ENCODE measurements at regions not wholly inside any gene's neighbourhood (a gene's known extent, or its start where the extent isn't known, plus 50 kb on each side); places are given as distances from the start of the nearest gene placed in this dataset.
"Not testable (repeated sequence)": the region's sequence is repeated elsewhere in the genome, so short reads cannot be mapped to it uniquely, and the experiment has no call there.

DNA sequence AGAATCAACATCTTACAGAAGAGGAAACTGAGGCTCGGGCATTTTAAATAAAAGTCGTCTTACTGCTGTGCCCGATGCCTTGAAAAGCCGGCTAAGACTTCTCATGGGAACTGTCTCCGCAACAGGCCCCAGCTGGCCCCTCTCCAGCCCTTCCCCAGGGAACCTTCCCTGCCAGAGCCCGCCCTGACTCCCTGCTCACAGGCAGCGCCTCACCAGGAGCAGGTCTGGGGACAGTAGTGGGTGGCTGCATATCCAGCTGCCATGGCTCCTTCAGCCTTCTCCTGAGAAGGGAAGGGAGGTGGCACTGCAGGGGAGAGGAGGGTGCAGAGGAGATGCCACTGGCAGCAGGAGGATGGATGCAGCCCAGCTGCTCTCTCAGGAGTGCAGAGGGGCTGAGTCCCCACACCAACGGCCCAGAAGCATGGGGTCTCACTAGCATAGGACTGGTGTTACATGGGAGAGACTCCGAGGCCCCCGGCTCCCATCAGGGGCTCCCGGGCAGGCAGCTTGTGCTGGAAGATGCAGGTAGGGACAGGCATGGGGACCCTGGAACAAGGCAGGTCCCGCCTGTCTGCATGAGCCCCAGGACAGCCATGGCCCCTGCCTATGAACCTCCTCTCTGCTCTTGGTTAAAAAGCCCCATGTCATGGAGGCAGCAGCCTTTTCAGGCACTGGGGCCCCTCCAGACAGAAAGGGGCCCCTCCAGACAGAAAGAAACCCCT is 216.4 kb upstream of the SGCG start:
- no peak overlapping the region for H2AFZ ChIP-seq (ENCODE audit: low read depth, low read length)
- H3K79me2 ChIP-seq (ENCODE audit: insufficient read depth, low read length), result no peaks in the 10 kb centered on the region
- H3K4me3 ChIP-seq (ENCODE audit: insufficient read depth, low read depth, low read length), result no peak overlapping the region
- no peaks in the 10 kb centered on the region for H4K20me1 ChIP-seq (ENCODE audit: insufficient read depth, low read length)
- TF ChIP-seq EZH2 (IDR thresholded peaks at IDR 0.05; ENCODE audit: insufficient read depth, low read length), result no peak
- TF ChIP-seq, protein P1, sequence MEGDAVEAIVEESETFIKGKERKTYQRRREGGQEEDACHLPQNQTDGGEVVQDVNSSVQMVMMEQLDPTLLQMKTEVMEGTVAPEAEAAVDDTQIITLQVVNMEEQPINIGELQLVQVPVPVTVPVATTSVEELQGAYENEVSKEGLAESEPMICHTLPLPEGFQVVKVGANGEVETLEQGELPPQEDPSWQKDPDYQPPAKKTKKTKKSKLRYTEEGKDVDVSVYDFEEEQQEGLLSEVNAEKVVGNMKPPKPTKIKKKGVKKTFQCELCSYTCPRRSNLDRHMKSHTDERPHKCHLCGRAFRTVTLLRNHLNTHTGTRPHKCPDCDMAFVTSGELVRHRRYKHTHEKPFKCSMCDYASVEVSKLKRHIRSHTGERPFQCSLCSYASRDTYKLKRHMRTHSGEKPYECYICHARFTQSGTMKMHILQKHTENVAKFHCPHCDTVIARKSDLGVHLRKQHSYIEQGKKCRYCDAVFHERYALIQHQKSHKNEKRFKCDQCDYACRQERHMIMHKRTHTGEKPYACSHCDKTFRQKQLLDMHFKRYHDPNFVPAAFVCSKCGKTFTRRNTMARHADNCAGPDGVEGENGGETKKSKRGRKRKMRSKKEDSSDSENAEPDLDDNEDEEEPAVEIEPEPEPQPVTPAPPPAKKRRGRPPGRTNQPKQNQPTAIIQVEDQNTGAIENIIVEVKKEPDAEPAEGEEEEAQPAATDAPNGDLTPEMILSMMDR (IDR thresholded peaks at IDR 0.05; ENCODE audit: insufficient read depth, low read depth, low read length), result no peak
- no peak overlapping the region for H3K4me2 ChIP-seq (ENCODE audit: low read length)
- Mint-ChIP-seq H3K27me3 (ENCODE audit: low read depth, unreplicated experiment) (peaks cover 28% of the 10 kb centered on the region), H3K4me1 (ENCODE audit: low read depth, unreplicated experiment) (peaks cover 2% of the 10 kb centered on the region), H3K36me3 (ENCODE audit: low read depth, unreplicated experiment) (no peaks in the 10 kb centered on the region), H3K9me3 (ENCODE audit: unreplicated experiment) (no peaks in the 10 kb centered on the region), H3K4me3 (ENCODE audit: unreplicated experiment) (no peak overlapping the region), H3K27ac (ENCODE audit: unreplicated experiment) (no peak overlapping the region)
- H3K4me1 ChIP-seq (ENCODE audit: insufficient read depth, low read length), result no peaks in the 10 kb centered on the region
- no peaks in the 10 kb centered on the region for H3K27me3 ChIP-seq (ENCODE audit: insufficient read depth, low read length)
- H3K36me3 ChIP-seq (ENCODE audit: insufficient read depth, low read length), result no peaks in the 10 kb centered on the region
- no peak overlapping the region for H3K27ac ChIP-seq (ENCODE audit: low read depth, low read length)
- DNase-seq (ENCODE audit: low read depth), result no peak
- no peak overlapping the region for H3K9ac ChIP-seq (ENCODE audit: low read length)
- no peaks in the 10 kb centered on the region for H3K9me3 ChIP-seq (ENCODE audit: insufficient read depth, low read depth, low read length)
- FAIRE-seq, result no peak

DNA sequence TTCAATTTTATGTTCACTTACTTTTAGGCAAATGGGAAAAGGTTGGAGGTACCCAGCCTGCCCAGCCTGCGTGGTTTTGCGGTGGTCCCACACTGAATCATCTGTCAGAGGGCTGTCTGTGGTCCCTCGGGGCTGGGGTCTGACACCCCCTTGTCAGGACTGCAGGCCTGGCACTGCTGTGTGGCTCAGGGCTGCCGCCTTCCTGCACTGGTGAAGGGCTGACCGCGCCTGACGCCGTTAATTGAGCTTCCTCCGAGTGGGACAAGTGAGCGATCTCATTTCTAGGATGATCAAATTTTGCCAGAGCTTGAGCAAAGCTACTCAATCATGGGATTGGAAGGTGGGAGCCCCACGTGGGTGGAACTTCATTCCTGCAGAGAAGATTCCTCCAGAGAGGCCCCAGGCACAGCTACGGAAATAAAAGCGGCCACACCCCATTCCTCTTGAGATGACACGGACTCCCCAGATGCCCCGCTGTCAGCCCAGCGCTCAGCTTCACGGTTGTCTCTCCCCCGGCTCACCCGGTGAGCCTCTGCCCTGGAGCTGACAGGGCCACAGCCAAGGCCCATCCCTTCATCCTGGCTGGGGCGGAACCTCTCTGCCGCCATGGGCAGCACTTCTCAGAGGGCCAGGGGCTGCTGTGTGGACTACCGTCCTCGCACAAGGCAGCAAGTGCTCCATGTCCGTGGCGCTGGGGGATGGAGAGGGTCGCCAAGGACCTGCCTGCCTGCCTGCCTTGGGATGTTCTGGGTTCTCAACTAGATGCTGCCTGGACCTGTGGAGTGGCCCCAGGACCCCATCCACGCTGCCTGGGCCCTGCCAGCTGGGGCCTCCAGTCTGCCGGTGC is 215.5 kb upstream of the SGCG start:
- FAIRE-seq; H3K79me2 ChIP-seq (ENCODE audit: insufficient read depth, low read length); H3K9ac ChIP-seq (ENCODE audit: low read length); H3K4me2 ChIP-seq (ENCODE audit: low read length); H3K4me1 Mint-ChIP-seq (ENCODE audit: low read depth, unreplicated experiment); H4K20me1 ChIP-seq (ENCODE audit: insufficient read depth, low read length); H3K36me3 Mint-ChIP-seq (ENCODE audit: low read depth, unreplicated experiment); H3K27ac ChIP-seq (ENCODE audit: low read depth, low read length); H3K9me3 Mint-ChIP-seq (ENCODE audit: unreplicated experiment); H3K4me3 ChIP-seq (ENCODE audit: insufficient read depth, low read depth, low read length); H3K27ac Mint-ChIP-seq (ENCODE audit: unreplicated experiment); H3K9me3 ChIP-seq (ENCODE audit: insufficient read depth, low read depth, low read length); H3K4me1 ChIP-seq (ENCODE audit: insufficient read depth, low read length); H3K27me3 ChIP-seq (ENCODE audit: insufficient read depth, low read length); DNase-seq (ENCODE audit: low read depth); H3K4me3 Mint-ChIP-seq (ENCODE audit: unreplicated experiment); H3K36me3 ChIP-seq (ENCODE audit: insufficient read depth, low read length); H2AFZ ChIP-seq (ENCODE audit: low read depth, low read length): not testable (repeated sequence)
- peaks cover 31% of the 10 kb centered on the region for H3K27me3 Mint-ChIP-seq (ENCODE audit: low read depth, unreplicated experiment)

DNA sequence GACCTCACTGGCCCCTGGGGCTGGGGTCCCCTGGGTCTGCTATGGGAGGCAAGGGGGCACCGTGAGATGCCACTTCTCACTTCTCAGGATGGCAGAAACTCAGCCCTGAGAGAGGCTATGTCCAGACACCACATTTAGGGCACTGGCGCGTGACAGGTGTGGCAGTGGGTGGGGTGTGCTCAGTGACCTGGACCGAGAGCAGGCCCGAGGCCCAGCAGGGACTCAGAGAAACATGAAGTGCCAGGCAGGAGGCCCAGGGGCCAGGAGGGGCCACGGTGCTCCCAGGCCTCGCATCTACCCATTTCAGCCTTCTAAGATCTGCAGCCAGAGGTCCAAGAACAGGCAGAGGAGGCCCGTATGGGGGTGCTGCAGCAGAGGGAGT is 214.9 kb upstream of the SGCG start:
- FAIRE-seq; H3K4me1 ChIP-seq (ENCODE audit: insufficient read depth, low read length); H3K9me3 ChIP-seq (ENCODE audit: insufficient read depth, low read depth, low read length); H3K36me3 Mint-ChIP-seq (ENCODE audit: low read depth, unreplicated experiment); H4K20me1 ChIP-seq (ENCODE audit: insufficient read depth, low read length); H3K27ac ChIP-seq (ENCODE audit: low read depth, low read length); H3K4me2 ChIP-seq (ENCODE audit: low read length); H3K27ac Mint-ChIP-seq (ENCODE audit: unreplicated experiment); H3K36me3 ChIP-seq (ENCODE audit: insufficient read depth, low read length); H3K4me1 Mint-ChIP-seq (ENCODE audit: low read depth, unreplicated experiment); H3K4me3 Mint-ChIP-seq (ENCODE audit: unreplicated experiment); H3K9me3 Mint-ChIP-seq (ENCODE audit: unreplicated experiment); H3K9ac ChIP-seq (ENCODE audit: low read length); H3K27me3 ChIP-seq (ENCODE audit: insufficient read depth, low read length); DNase-seq (ENCODE audit: low read depth); H3K79me2 ChIP-seq (ENCODE audit: insufficient read depth, low read length); H2AFZ ChIP-seq (ENCODE audit: low read depth, low read length); H3K4me3 ChIP-seq (ENCODE audit: insufficient read depth, low read depth, low read length): not testable (repeated sequence)
- peaks cover 33% of the 10 kb centered on the region for H3K27me3 Mint-ChIP-seq (ENCODE audit: low read depth, unreplicated experiment)

DNA sequence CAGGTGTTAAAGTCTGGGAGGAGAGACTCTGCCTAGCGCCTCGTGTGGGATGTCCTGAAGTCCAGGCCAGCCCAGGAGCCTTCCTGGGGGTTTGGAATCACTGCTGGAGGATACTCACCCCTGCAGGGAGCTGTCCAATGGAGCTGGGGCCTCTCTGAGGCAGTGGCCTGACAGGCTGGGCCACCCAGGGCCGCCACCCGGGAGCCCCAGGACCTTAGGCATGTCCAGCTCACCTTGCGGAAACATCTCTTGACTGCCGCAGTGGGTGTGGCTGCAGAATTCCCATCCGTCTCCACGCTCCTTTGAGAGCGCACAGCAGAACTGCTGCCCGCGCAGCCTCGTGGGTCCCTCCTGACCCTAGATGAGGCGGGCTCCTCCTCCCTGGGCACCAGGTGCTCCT is 214.0 kb upstream of the SGCG start:
- H3K9ac ChIP-seq (ENCODE audit: low read length); H3K27me3 ChIP-seq (ENCODE audit: insufficient read depth, low read length); H3K4me3 Mint-ChIP-seq (ENCODE audit: unreplicated experiment); H3K27ac Mint-ChIP-seq (ENCODE audit: unreplicated experiment); H3K79me2 ChIP-seq (ENCODE audit: insufficient read depth, low read length); H4K20me1 ChIP-seq (ENCODE audit: insufficient read depth, low read length); H3K9me3 ChIP-seq (ENCODE audit: insufficient read depth, low read depth, low read length); H3K4me3 ChIP-seq (ENCODE audit: insufficient read depth, low read depth, low read length); H3K9me3 Mint-ChIP-seq (ENCODE audit: unreplicated experiment); H2AFZ ChIP-seq (ENCODE audit: low read depth, low read length); H3K4me1 Mint-ChIP-seq (ENCODE audit: low read depth, unreplicated experiment); H3K36me3 ChIP-seq (ENCODE audit: insufficient read depth, low read length); H3K4me1 ChIP-seq (ENCODE audit: insufficient read depth, low read length); H3K36me3 Mint-ChIP-seq (ENCODE audit: low read depth, unreplicated experiment); DNase-seq (ENCODE audit: low read depth); FAIRE-seq; H3K4me2 ChIP-seq (ENCODE audit: low read length); H3K27ac ChIP-seq (ENCODE audit: low read depth, low read length): not testable (repeated sequence)
- H3K27me3 Mint-ChIP-seq (ENCODE audit: low read depth, unreplicated experiment), result peaks cover 33% of the 10 kb centered on the region
